SK-MEL-5 (cell line): ENCODE measurements at regions not wholly inside any gene's neighbourhood (a gene's known extent, or its start where the extent isn't known, plus 50 kb on each side); places are given as distances from the start of the nearest gene placed in this dataset.

Experiments
- DNase-seq: peaks from one replicate; pipeline ENCODE4 v3.0.0-alpha.2; 2016; ENCODE audit warnings: low read depth, low spot score
- in situ Hi-C: cut with HindIII; loops from 2 replicates; pipeline ENCODE4 v1.10.0; 2016; ENCODE audit warnings: low sequenced_read_pairs, high pct_unique_total_duplicates, low pct_unique_long_range_greater_than_20kb

DNA sequence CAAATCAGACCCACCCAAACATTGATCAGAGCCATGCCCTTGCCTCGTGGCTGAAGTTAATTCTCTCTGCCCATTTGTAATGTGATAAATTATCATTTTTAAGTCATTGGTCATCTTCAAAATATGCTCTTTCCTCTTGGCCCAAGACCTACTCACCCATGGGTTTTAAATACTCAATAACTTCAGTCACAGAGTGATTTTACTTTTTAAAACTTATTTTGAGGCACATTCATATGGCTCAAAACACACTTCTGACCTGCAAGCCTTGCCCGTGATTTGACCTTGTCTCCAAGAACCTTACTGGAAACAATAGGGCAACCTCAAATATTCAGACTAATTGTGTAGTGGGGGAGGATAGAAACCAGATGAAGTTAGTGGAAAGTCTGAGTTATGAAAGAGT is 176.2 kb upstream of the LNX1 start:
- DNase-seq: no peak
- in situ Hi-C loops: no loop called here

GRCh38 chr4:53764761-53765490 is 173.6 kb upstream of the LNX1 start:
- in situ Hi-C loops: no loop called here
- DNase-seq: no peak

DNA sequence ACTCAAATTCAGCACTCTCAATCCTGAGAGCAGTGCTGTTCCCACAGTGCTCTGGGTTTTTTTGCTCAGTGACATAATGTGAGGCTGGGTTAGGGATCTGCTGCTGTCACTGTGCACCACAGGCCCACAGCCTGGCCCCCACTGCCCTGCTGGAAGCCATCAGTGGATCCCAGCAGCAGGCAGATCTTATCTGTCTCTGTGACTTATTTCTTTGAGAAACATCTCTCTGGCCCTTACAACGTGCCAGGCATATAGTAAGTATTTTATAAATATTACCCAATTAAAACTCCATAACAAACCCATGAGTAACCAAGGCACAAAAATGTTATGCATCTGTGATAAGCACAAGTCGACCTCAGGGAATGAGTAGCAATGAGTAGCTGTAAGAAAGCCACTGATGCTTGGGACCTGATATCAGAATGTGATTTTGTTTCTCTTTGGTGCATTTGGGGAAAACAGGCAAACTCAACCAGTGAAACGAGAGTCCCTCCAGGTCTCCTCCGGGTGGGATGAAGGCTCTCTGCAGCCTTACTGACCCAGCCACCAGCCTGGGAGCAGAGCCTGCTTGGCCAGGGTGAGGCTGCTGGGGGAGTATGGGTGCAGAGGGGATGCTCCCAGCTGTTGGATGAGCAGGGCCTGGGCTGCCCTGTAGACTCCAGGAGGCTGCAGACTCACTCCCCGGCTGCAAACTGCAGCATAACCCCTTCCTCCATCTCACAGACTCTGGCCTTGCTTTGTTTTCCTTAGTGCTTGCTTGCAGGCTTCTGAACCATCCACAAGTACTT is 172.7 kb upstream of the LNX1 start:
- in situ Hi-C loops: no loop called here
- DNase-seq: no peak

DNA sequence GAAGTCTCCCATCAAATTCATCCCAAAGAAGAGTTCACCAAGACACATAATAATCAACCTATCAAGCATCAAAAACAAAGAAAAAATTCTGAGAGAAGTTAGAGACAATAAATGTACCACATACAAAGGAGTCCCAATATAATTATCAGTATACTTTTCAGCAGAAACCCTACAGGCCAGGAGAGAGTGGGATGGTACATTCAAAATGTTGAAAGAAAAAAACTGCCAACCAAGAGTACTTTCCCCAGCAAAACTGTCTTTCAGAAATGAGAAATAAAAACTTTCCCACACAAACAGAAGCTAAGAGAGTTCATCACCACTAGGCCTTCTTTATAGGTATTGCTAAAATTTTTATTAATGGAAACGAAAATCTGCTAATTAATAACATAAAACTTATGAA is 164.4 kb upstream of the LNX1 start:
- in situ Hi-C loops: no loop called here
- DNase-seq: no peak

DNA sequence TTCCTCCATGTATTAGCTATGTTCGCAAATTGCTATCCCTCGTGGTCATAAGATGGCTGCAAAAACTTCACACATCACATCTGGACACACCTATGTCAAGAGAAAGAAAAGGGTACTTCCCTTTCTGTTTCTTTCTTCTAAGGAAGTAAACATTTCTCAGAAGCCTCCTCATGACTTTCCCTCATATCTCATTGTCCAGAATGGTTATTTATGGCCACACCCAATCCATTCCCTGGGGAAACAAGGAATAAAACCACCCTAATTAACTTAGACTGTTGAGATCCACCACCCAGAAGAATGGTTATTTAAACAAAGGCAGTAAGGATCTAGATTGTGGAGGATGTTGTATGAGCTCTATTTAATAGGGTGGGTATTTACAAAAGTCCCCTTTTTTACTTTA is 160.8 kb upstream of the LNX1 start:
- DNase-seq: no peak
- in situ Hi-C loops: no loop called here

DNA sequence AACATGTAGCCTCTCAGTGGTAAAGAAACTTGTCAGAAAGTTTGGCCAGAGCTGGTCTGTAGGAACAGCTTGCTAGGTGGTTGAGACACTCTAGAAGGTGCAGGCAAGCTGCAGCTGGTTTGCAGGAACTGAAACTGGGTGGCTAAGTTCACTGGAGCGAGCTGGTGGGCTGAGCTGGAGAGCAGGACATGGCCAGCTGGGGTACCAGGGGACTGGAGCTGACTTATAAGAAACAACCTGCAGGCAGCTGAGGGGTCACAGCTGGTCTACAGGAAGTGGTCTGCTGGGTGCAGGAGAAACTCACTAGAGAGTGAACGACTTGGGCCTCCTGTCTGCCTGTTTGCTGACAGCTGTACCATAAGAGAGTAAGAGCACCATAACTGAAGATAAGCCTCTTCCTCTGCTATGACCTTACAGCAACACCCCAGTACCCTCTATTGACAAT is 157.1 kb upstream of the LNX1 start:
- in situ Hi-C loops: no loop called here
- no peak for DNase-seq

GRCh38 chr4:53747401-53747800 is 156.1 kb upstream of the LNX1 start:
- in situ Hi-C loops: no loop called here
- DNase-seq: no peak

DNA sequence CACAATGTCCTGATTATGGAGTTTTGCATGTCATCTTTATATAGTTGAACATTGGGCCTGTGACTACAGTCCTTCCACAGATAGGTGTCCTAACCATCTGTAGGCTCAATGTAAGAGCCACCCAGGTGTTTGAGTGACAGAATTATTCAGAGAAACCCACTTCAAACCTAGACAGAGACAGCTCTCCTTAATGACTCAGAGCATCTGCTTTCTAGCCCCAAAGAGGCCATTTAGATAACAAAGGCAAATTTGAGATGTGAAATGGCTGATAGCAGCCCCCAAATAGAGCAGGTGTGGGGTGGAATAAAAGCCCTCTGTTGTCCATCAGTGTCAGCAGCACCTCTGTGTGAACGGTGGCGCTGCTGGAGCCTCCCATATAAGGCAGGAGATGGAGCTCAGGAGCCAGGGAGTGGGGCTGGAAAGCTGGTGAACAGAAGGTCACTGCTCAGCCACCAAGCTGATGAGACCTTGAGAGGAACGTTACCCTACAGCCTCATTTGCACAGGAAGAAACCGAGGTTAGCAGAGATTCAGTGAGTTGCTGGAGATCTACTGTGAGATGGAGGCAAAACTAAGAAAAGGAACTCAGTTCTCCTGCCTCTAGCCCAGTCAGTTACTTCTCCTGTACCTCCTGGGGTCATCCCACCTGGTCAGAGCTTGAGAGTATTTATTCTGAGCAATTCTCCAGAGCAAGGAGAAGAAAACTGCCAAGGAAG is 153.3 kb upstream of the LNX1 start:
- in situ Hi-C loops: no loop called here
- DNase-seq: no peak

GRCh38 chr4:53734584-53735353 is 143.5 kb upstream of the LNX1 start:
- in situ Hi-C loops: no loop called here
- DNase-seq: no peak

GRCh38 chr4:53734182-53734581 is 142.9 kb upstream of the LNX1 start:
- in situ Hi-C loops: no loop called here
- DNase-seq: no peak

GRCh38 chr4:53732661-53733060 is 141.4 kb upstream of the LNX1 start:
- no peak for DNase-seq
- in situ Hi-C loops: no loop called here

- DNase-seq: no peak
Measured at GRCh38 chr4:53730031-53730805, 138.9 kb upstream of the LNX1 start.

GRCh38 chr4:53722110-53722509 is 130.8 kb upstream of the LNX1 start:
- DNase-seq: no peak
- in situ Hi-C loops: no loop called here

More at GRCh38 chr4:53730031-53730805, 138.9 kb upstream of the LNX1 start:
- in situ Hi-C loops: no loop called here

DNA sequence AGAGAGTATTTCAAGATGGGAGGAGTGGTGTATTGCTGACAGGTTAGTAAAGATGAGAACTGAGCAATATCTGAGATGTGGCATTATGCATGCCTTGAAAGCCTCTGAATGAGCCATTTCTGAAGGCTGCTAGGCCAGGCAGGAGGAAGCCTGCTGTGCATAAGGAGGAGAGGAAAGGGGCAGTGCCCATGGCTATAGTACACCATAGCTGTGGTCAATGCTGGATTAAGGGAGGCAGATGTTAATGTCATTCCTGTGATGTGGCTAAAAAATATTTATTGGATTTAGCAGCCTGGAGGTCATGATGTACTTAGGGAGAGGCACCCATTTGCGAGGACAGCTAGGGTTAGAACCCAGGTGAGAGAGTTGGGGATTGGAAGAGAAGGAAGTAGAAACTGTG is 130.0 kb upstream of the LNX1 start:
- DNase-seq: no peak
- in situ Hi-C loops: no loop called here

GRCh38 chr4:53720776-53721175 is 129.5 kb upstream of the LNX1 start:
- in situ Hi-C loops: no loop called here
- no peak for DNase-seq

GRCh38 chr4:53717064-53717549 is 125.8 kb upstream of the LNX1 start:
- DNase-seq: no peak
- in situ Hi-C loops: no loop called here

GRCh38 chr4:53716471-53717063 is 125.3 kb upstream of the LNX1 start:
- no peak for DNase-seq
- in situ Hi-C loops: no loop called here
